ENCODE measurements at regions not wholly inside any gene's neighbourhood (a gene's known extent, or its start where the extent isn't known, plus 50 kb on each side); places are given as distances from the start of the nearest gene placed in this dataset.

GRCh38 chr1:80994934-80995333, 805.8 kb upstream of the ADGRL2 start:
- Histone ChIP-seq H3K9me3 (ENCODE audit: control insufficient read depth in 3 of 3, low read length in 3 of 3) (no peaks in the 10 kb centered on the region), H3K9ac (ENCODE audit: low read depth in 1 of 3, low read length in 3 of 3) (no peak overlapping the region), H3K4me1 (ENCODE audit: control insufficient read depth in 3 of 3, insufficient read depth in 3 of 3, low read length in 3 of 3) (no peaks in the 10 kb centered on the region), H3K36me3 (ENCODE audit: control insufficient read depth in 3 of 3, insufficient read depth in 3 of 3, low read length in 3 of 3) (no peaks in the 10 kb centered on the region), H3K27ac (ENCODE audit: low read depth, low read length) (no peak overlapping the region), H3K27me3 (ENCODE audit: control insufficient read depth in 3 of 3, insufficient read depth in 3 of 3, low read length in 3 of 3) (no peaks in the 10 kb centered on the region), H3K4me3 (ENCODE audit: low read length in 3 of 3) (no peak overlapping the region)

GRCh38 chr1:80994038-80994437, 806.7 kb upstream of the ADGRL2 start:
- Histone ChIP-seq H3K36me3 (ENCODE audit: control insufficient read depth in 3 of 3, insufficient read depth in 3 of 3, low read length in 3 of 3) (no peaks in the 10 kb centered on the region), H3K27me3 (ENCODE audit: control insufficient read depth in 3 of 3, insufficient read depth in 3 of 3, low read length in 3 of 3) (no peaks in the 10 kb centered on the region), H3K9me3 (ENCODE audit: control insufficient read depth in 3 of 3, low read length in 3 of 3) (no peaks in the 10 kb centered on the region), H3K4me3 (ENCODE audit: low read length in 3 of 3) (no peak overlapping the region), H3K4me1 (ENCODE audit: control insufficient read depth in 3 of 3, insufficient read depth in 3 of 3, low read length in 3 of 3) (no peaks in the 10 kb centered on the region), H3K27ac (ENCODE audit: low read depth, low read length) (no peak overlapping the region), H3K9ac (ENCODE audit: low read depth in 1 of 3, low read length in 3 of 3) (no peak overlapping the region)

GRCh38 chr1:80993154-80993980, 807.4 kb upstream of the ADGRL2 start:
- Histone ChIP-seq H3K27me3 (ENCODE audit: control insufficient read depth in 3 of 3, insufficient read depth in 3 of 3, low read length in 3 of 3) (no peaks in the 10 kb centered on the region), H3K9me3 (ENCODE audit: control insufficient read depth in 3 of 3, low read length in 3 of 3) (no peaks in the 10 kb centered on the region), H3K27ac (ENCODE audit: low read depth, low read length) (no peak overlapping the region), H3K36me3 (ENCODE audit: control insufficient read depth in 3 of 3, insufficient read depth in 3 of 3, low read length in 3 of 3) (no peaks in the 10 kb centered on the region), H3K4me3 (ENCODE audit: low read length in 3 of 3) (no peak overlapping the region), H3K9ac (ENCODE audit: low read depth in 1 of 3, low read length in 3 of 3) (no peak overlapping the region), H3K4me1 (ENCODE audit: control insufficient read depth in 3 of 3, insufficient read depth in 3 of 3, low read length in 3 of 3) (no peaks in the 10 kb centered on the region)

- Histone ChIP-seq H3K9ac (ENCODE audit: low read depth in 1 of 3, low read length in 3 of 3) (no peak overlapping the region), H3K27ac (ENCODE audit: low read depth, low read length) (no peak overlapping the region), H3K4me3 (ENCODE audit: low read length in 3 of 3) (no peak overlapping the region), H3K9me3 (ENCODE audit: control insufficient read depth in 3 of 3, low read length in 3 of 3) (no peaks in the 10 kb centered on the region), H3K36me3 (ENCODE audit: control insufficient read depth in 3 of 3, insufficient read depth in 3 of 3, low read length in 3 of 3) (no peaks in the 10 kb centered on the region), H3K4me1 (ENCODE audit: control insufficient read depth in 3 of 3, insufficient read depth in 3 of 3, low read length in 3 of 3) (no peaks in the 10 kb centered on the region), H3K27me3 (ENCODE audit: control insufficient read depth in 3 of 3, insufficient read depth in 3 of 3, low read length in 3 of 3) (no peaks in the 10 kb centered on the region)
Measured at GRCh38 chr1:80989455-80989854, 811.3 kb upstream of the ADGRL2 start.

GRCh38 chr1:80988926-80989325, 811.8 kb upstream of the ADGRL2 start:
- no peaks in the 10 kb centered on the region for H3K27me3 ChIP-seq (ENCODE audit: control insufficient read depth in 3 of 3, insufficient read depth in 3 of 3, low read length in 3 of 3)
- no peaks in the 10 kb centered on the region for H3K9me3 ChIP-seq (ENCODE audit: control insufficient read depth in 3 of 3, low read length in 3 of 3)
- H3K4me3 ChIP-seq (ENCODE audit: low read length in 3 of 3) = no peak overlapping the region
- no peaks in the 10 kb centered on the region for H3K36me3 ChIP-seq (ENCODE audit: control insufficient read depth in 3 of 3, insufficient read depth in 3 of 3, low read length in 3 of 3)
- H3K9ac ChIP-seq (ENCODE audit: low read depth in 1 of 3, low read length in 3 of 3) = no peak overlapping the region
- H3K4me1 ChIP-seq (ENCODE audit: control insufficient read depth in 3 of 3, insufficient read depth in 3 of 3, low read length in 3 of 3) = no peaks in the 10 kb centered on the region
- no peak overlapping the region for H3K27ac ChIP-seq (ENCODE audit: low read depth, low read length)

- Histone ChIP-seq H3K9me3 (ENCODE audit: control insufficient read depth in 3 of 3, low read length in 3 of 3) (no peaks in the 10 kb centered on the region), H3K27me3 (ENCODE audit: control insufficient read depth in 3 of 3, insufficient read depth in 3 of 3, low read length in 3 of 3) (no peaks in the 10 kb centered on the region), H3K27ac (ENCODE audit: low read depth, low read length) (no peak overlapping the region), H3K36me3 (ENCODE audit: control insufficient read depth in 3 of 3, insufficient read depth in 3 of 3, low read length in 3 of 3) (no peaks in the 10 kb centered on the region), H3K9ac (ENCODE audit: low read depth in 1 of 3, low read length in 3 of 3) (no peak overlapping the region), H3K4me3 (ENCODE audit: low read length in 3 of 3) (no peak overlapping the region), H3K4me1 (ENCODE audit: control insufficient read depth in 3 of 3, insufficient read depth in 3 of 3, low read length in 3 of 3) (no peaks in the 10 kb centered on the region)
Measured at GRCh38 chr1:80987824-80988223, 812.9 kb upstream of the ADGRL2 start.

GRCh38 chr1:80987106-80987505, 813.6 kb upstream of the ADGRL2 start:
- Histone ChIP-seq H3K27ac (ENCODE audit: low read depth, low read length) (no peak overlapping the region), H3K9me3 (ENCODE audit: control insufficient read depth in 3 of 3, low read length in 3 of 3) (no peaks in the 10 kb centered on the region), H3K4me3 (ENCODE audit: low read length in 3 of 3) (no peak overlapping the region), H3K4me1 (ENCODE audit: control insufficient read depth in 3 of 3, insufficient read depth in 3 of 3, low read length in 3 of 3) (no peaks in the 10 kb centered on the region), H3K27me3 (ENCODE audit: control insufficient read depth in 3 of 3, insufficient read depth in 3 of 3, low read length in 3 of 3) (no peaks in the 10 kb centered on the region), H3K9ac (ENCODE audit: low read depth in 1 of 3, low read length in 3 of 3) (no peak overlapping the region), H3K36me3 (ENCODE audit: control insufficient read depth in 3 of 3, insufficient read depth in 3 of 3, low read length in 3 of 3) (no peaks in the 10 kb centered on the region)

- H3K9ac ChIP-seq (ENCODE audit: low read depth in 1 of 3, low read length in 3 of 3) = no peak overlapping the region
- no peak overlapping the region for H3K27ac ChIP-seq (ENCODE audit: low read depth, low read length)
- H3K36me3 ChIP-seq (ENCODE audit: control insufficient read depth in 3 of 3, insufficient read depth in 3 of 3, low read length in 3 of 3) = no peaks in the 10 kb centered on the region
- no peak overlapping the region for H3K4me3 ChIP-seq (ENCODE audit: low read length in 3 of 3)
- H3K27me3 ChIP-seq (ENCODE audit: control insufficient read depth in 3 of 3, insufficient read depth in 3 of 3, low read length in 3 of 3) = no peaks in the 10 kb centered on the region
- no peaks in the 10 kb centered on the region for H3K4me1 ChIP-seq (ENCODE audit: control insufficient read depth in 3 of 3, insufficient read depth in 3 of 3, low read length in 3 of 3)
- H3K9me3 ChIP-seq (ENCODE audit: control insufficient read depth in 3 of 3, low read length in 3 of 3) = no peaks in the 10 kb centered on the region
Measured at GRCh38 chr1:80982831-80983230, 817.9 kb upstream of the ADGRL2 start.

- Histone ChIP-seq H3K27me3 (ENCODE audit: control insufficient read depth in 3 of 3, insufficient read depth in 3 of 3, low read length in 3 of 3) (no peaks in the 10 kb centered on the region), H3K27ac (ENCODE audit: low read depth, low read length) (no peak overlapping the region), H3K4me1 (ENCODE audit: control insufficient read depth in 3 of 3, insufficient read depth in 3 of 3, low read length in 3 of 3) (no peaks in the 10 kb centered on the region), H3K4me3 (ENCODE audit: low read length in 3 of 3) (no peak overlapping the region), H3K9ac (ENCODE audit: low read depth in 1 of 3, low read length in 3 of 3) (no peak overlapping the region), H3K9me3 (ENCODE audit: control insufficient read depth in 3 of 3, low read length in 3 of 3) (no peaks in the 10 kb centered on the region), H3K36me3 (ENCODE audit: control insufficient read depth in 3 of 3, insufficient read depth in 3 of 3, low read length in 3 of 3) (no peaks in the 10 kb centered on the region)
Measured at GRCh38 chr1:80973101-80973500, 827.6 kb upstream of the ADGRL2 start.

- Histone ChIP-seq H3K4me3 (ENCODE audit: low read length in 3 of 3) (no peak overlapping the region), H3K4me1 (ENCODE audit: control insufficient read depth in 3 of 3, insufficient read depth in 3 of 3, low read length in 3 of 3) (no peaks in the 10 kb centered on the region), H3K36me3 (ENCODE audit: control insufficient read depth in 3 of 3, insufficient read depth in 3 of 3, low read length in 3 of 3) (no peaks in the 10 kb centered on the region), H3K27ac (ENCODE audit: low read depth, low read length) (no peak overlapping the region), H3K9me3 (ENCODE audit: control insufficient read depth in 3 of 3, low read length in 3 of 3) (no peaks in the 10 kb centered on the region), H3K9ac (ENCODE audit: low read depth in 1 of 3, low read length in 3 of 3) (no peak overlapping the region), H3K27me3 (ENCODE audit: control insufficient read depth in 3 of 3, insufficient read depth in 3 of 3, low read length in 3 of 3) (no peaks in the 10 kb centered on the region)
Measured at GRCh38 chr1:80966266-80966665, 834.5 kb upstream of the ADGRL2 start.
